NCI-H187 (cell line): ENCODE measurements at regions not wholly inside any gene's neighbourhood (a gene's known extent, or its start where the extent isn't known, plus 50 kb on each side); places are given as distances from the start of the nearest gene placed in this dataset.
"Not testable (repeated sequence)": the region's sequence is repeated elsewhere in the genome, so short reads cannot be mapped to it uniquely, and the experiment has no call there.

Experiments
- DNase-seq, 2 experiments: peaks; one replicate each; lab custom pipeline; 2025; lab: John Stamatoyannopoulos, UW

DNA sequence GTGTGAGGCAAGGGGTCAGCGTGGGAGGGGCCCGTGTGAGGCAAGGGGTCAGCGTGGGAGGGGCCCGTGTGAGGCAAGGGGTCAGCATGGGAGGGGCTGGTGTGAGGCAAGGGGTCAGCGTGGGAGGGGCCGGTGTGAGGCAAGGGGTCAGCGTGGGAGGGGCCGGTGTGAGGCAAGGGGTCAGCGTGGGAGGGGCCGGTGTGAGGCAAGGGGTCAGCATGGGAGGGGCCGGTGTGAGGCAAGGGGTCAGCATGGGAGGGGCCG lies 119.2 kb downstream of the SEPTIN14 start:
- DNase-seq = not testable (repeated sequence)

DNA sequence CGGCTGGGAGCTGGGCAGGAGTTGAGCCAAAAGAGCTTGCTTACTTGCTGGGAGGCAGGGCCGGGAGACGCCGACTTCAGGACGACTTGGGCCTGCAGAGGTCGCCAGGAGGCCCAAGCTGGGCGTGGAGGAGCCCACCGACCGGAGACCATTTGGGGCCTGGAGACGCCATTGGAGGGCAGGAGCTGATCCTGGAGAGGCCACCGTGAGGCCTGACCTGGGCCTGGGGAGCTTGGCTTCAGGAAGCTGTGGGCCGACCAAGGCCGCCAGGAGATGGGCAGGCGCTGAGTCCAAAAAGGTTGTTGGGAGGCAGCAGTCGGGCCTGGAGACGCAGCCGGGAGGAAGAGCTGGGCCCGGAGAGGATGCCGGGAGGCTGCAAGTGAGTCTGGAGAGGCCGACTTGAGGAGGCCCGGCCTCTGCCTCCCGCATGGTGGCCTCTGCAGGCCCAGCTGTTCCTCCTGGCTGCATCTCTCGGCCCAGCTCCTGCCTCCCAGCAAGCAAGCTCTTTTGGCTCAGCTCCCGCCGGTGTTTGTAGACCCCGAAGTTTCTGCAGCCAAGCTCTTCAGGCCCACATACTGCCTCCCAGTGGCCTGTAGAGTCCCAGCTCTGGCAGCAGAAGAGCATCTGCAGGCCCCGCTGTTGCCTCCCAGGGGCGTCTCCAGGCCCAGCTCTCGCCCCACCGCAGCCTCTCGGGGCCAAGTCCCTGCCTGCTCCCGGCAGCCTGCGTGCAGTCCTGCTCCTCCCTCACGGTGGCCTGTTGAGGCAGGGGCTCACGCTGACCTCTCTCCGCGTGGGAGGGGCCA lies 119.7 kb downstream of the SEPTIN14 start:
- DNase-seq = not testable (repeated sequence)

DNA sequence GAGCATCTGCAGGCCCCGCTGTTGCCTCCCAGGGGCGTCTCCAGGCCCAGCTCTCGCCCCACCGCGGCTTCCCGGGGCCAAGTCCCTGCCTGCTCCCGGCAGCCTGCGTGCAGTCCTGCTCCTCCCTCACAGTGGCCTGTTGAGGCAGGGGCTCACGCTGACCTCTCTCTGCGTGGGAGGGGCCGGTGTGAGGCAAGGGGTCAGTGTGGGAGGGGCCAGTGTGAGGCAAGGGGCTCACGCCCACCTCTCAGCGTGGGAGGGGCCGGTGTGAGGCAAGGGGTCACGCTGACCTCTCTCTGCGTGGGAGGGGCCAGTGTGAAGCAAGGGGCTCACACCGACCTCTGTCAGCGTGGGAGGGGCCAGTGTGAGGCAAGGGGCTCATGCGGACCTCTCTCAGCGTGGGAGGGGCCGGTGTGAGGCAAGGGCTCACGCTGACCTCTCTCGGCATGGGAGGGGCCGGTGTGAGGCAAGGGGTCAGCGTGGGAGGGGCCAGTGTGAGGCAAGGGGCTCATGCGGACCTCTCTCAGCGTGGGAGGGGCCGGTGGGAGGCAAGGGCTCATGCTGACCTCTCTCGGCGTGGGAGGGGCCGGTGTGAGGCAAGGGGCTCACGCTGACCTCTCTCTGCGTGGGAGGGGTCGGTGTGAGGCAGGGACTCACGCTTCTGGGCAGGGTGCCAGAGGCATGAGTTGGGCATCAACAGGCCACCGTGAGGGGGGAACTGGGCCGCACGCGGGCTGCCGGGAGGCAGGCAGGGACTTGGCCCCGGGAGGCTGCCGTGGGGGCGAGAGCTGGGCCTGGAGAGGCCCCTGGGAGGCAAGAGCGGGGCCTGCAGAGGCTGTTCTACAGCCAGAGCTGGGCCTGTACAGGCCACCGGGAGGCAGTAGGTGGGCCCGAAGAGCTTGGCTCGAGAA lies 120.6 kb downstream of the SEPTIN14 start:
- DNase-seq = not testable (repeated sequence)

DNA sequence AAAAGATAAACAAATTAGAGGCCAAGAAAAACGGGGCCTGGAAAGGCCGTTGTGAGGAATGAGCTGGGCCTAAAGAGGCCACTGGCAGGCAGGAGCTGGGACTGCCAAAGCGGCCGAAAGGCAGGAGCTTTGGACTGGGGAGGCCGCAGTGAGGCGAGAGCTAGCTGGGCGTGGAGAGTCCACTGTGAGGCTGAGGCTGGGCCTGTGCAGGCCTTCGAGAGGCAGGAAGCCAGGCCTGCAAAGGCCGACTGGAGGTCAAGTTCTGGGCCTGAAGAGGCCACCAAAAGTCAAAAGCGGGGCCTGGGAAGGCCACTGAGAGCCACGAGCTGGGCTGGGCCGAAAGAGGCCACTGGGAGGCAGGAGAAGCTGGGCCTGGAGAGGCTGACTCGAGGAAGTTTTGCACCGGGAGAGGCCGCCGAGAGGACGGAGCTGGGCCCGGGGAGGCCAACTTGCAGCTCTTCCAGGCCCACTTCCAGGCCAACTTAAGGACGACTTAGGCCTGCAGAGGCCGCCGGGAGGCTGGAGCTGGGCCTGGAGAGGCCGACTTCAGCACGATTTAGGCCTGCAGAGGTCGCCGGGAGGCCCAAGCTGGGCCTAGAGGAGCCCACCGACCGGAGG lies 121.8 kb downstream of the SEPTIN14 start:
- not testable (repeated sequence) for DNase-seq

DNA sequence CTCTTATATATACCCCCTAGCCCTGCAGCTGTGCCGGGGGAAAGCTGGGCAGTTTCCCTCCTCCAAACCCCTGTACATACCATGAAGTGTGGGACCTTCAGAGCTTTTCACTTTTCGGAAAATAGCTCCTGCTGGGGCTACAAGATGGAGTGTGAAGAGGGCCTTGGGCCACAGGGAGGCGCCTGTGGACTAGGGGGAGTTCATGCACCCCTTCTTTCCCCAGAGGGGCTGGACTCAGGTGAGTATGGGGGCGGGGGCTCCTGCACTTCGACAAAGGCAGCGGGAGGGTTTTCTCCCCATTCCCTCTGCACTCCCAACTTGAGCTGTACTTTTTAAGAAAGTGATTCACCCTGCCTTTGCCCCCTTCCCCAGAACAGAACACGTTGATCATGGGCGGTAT lies 122.5 kb downstream of the SEPTIN14 start:
- DNase-seq = not testable (repeated sequence)

DNA sequence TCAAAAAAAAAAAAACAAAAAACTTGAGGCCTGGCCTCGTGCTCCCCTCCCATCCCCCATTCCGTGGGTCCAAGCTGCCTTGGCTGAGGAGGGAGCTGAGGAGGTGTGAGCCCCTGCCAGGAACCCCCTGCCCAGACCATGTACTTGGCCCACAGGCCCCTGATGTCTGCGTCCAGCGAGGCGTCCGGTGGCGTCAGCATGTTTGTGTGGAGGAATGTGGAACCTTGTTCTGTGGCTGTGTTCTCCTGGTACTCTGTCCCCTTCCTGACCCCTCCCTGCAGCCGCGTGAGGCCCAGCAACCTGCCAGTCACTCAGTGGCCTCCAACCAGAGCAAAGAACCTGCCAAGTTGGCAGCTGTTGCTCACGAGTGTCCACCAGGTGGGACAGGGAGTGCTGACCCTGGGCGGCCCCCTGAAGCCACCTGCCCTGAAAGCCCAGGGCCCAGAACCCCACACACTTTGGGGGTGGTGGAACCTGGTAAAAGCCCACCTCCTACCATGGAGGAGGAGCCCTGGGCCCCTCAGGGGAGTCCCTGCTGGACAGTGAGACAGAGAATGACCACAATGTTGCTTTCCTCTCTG lies 125.8 kb downstream of the SEPTIN14 start:
- not testable (repeated sequence) for DNase-seq

DNA sequence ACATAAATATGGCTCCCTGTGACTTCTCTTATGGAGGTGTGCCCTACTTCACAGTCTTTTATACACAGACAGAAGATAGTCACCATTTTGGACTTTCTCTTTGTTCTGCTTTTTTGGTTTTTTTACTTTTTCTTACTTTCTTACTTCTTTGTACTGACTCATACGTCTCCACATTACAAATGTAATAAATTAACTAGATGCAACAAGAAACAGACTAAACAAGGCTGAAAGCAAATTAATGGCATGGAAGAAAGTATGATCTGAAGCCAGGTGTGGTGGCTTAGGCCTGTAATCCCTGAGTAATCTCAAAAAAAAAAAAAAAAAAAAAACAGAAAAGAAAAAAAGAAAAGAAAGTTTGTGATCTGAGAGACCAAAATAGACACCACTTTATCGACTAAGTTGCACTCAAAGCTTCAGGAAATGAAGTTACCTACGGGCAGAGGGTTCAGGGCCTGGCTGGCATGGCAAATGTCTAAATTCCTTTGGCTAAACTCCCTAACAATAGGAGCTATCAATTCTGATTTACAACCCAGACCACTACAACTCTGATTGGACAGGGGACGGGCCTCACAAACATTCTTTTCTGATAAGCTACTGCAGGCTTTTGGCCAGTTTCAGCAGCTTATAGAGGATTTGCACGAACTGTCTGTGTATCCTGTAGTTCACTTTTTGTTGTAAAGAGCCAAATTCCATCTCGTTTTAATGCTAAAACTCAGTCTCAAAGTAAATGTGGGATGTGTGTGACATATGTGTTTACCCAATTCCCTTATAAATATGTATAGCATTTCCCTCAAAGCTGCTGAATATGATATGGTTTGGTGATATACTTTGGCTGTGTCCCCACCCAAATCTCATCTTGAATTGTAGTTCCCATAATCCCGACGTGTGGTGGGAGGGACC lies 129.1 kb downstream of the SEPTIN14 start:
- DNase-seq = no peak

DNA sequence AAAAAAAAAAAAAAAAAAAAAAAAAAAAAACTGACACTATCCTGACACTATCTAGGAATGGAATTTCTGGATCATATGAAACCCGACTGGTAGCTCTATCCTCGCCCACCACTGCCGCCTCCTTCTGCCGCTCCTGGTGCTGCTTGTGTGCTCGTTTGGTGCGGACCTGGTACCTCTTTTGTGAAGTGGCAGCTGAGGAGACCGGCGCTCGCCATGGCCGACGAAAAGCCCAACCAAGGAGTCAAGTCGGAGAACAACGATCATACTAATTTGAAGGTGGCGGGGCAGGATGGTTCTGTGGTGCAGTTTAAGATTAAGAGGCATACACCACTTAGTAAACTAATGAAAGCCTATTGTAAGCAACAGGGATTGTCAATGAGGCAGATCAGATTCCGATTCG lies 130.6 kb downstream of the SEPTIN14 start:
- DNase-seq = no peak

DNA sequence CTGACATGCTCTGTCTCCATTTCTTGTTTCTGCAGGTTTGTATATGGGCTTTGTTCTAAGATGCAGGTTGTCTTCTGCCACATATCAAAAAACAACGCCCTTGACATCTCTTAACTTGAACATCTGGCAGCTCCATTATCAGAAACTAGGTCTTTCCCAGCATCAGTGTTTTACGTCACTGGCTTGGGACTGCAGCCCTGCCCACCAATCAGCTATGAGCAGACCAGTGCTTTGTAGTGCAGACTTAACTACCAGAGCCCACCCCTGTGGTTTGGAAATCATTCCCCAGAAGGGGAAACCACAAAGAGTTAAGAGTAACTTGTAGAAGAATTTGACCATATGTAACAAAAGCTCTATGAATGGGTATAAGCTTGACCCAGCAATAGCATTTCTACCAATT lies 132.4 kb downstream of the SEPTIN14 start:
- no peak for DNase-seq

DNA sequence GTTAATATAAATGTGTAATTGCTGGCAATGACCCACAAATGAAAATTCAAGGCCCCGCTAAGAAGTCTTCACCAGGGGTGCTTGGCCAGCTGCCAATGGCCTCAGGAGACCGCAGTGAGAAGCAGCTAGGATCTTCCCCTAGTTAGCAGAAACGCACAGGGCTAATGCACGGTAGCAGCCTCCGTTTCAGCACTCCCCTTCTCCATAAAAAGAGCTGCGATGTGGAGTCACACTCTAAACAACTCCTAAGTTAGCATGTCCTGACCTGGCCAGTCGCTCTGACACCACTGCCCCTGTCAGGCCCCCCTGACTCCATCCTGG lies 139.0 kb downstream of the SEPTIN14 start:
- no peak for DNase-seq

DNA sequence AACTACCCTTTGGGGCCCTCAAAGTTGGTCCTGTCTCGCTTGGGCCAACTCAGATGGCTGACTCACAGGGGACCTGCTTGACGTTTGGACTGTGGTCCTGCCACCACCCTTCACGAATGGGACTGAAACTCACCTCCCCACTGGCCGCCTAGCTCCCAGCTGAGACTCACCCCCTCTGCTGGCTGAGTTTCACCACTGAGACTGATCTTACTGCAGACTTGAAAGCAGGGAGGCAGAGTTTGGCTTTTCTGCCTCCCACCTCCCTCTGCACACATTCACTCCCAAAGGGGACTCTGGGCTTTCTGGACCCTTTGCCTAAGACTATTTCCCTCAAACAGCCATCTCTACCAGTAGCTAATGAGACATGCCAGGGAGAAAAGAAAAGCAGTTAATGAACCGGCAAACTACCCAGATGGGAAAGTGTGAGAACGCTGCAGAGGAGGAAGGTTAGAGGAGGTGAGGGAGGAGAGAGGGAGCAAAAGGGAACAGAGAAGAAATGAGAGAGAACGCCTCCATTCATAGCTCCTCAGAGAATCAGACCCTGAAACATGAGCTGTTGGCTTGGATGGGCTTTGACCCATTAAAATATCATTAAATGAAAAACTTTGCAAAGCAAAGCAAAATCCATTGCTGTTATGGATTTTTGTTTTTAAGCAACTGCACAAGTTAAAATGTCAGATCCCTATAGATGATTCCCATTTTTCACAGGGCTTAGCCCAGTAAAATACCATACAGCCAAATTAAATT lies 139.5 kb downstream of the SEPTIN14 start:
- DNase-seq = not testable (repeated sequence)

DNA sequence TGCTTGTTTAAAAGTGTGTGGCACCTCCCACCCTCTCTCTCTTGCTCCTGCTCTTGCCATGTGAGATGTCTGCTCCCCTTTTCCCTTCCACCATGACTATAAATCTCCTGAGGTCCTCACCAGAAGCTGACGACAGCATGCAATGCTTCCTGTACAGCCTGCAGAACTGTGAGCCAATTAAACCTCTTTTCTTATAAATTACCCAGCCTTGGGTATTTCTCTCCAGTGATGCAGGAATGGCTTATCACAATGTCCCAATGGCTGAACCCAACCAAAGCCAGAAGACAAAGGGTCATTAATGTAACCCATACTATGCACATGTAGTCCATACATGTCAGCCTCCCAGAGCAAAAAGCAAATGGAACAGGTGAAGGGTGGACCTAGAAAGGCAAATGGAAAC lies 141.5 kb downstream of the SEPTIN14 start:
- not testable (repeated sequence) for DNase-seq

DNA sequence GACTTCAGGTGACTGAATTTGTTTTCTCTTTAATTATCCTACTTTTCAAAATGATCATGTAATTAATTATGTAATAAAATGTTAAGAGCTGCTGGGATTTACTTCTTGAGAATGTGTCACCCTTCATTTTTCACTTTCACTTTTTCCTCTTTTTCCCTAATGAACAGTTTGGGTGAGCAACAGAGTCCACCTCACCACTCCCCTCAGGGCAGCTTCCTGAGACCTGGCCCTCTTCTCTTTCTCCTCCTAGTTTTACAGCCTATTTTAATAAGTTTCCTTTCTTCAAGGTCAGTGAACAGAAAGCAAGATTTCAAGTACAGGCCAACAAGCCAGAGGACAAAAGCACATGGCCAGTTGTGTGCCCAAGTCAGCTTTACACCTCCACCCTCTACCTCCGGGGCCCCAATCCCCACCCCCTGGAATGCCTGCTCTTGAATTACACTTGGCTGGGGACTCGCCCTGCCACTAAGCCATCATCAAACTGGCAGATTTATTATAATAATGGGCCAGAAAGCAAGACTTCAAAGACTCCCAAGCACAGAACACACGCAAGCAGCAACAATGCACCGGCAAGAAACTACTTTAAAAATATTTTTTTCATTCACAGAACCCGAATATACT lies 143.1 kb upstream of the VOPP1 start:
- DNase-seq = not testable (repeated sequence)

DNA sequence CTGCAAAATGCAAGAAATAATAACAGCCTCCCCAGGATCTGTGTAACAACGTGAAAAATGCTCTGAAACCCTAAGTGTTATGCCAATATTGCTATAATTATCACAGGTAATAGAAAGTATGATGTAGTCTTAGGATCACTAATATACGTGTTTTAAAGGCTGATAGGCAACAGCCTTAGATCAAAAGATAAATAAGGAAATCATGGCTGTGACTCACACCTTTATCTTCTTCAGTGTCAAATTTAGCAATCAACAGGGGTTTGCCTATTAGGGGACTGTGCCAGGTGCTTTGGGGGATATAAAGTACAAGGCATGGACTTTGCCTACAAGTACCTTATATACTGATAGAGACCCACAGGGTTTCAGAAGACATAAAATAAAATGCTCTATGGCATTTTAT lies 142.1 kb upstream of the VOPP1 start:
- DNase-seq = not testable (repeated sequence)

DNA sequence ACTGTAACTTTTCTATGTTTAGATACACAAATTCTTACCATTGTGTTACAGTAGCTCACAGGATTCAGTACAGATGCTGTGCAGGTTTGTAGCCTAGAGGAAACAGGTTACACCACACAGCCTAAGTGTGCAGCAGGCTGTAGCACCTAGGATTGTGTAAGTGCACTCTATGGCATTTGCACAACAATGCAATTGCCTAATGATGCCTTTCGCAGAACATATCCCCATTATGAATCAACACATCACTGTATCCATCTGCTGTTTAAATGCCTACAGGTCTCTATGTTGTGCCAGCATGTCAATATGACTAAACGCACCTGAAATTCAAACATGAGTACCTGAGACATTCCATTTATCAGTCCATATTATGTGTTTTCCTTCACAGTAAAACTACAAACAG lies 138.0 kb upstream of the VOPP1 start:
- not testable (repeated sequence) for DNase-seq

DNA sequence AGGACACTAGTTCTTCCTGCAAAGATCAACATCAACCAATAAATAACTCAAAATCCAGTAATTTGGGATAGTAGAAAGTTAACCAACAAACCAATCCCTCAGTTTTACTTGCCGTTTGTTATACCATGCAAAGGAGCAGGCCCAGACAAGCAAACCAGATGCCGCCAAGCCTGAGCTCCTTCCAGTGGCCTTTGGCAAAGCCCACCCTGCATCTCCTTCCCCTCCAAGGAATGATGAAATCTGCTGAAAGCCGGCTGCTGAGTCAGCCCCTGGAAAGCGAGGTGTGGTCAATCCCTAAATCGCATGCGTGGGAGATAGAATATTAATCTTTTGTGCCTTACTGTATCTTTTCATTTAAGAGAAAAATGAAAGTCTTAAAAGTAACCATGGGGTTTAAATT lies 135.7 kb upstream of the VOPP1 start:
- DNase-seq = not testable (repeated sequence)

DNA sequence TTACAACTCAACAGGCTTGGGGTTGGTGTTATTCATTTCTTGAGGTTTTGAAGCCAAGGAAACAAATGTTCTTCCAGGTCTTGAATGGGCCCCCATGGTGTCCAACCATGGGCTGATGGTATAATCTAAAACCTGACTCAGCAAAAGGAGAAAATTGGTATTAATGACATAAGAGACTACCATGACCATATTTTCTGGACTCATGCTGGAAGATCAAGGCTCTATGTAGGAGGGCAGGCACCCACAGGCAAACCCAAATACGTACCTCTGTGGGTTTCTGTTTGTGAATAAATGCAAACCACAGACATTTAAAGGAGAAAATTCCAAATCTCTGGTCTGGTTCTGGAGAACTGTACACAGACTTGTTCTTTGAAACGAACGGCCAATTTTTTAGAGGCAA lies 135.1 kb upstream of the VOPP1 start:
- not testable (repeated sequence) for DNase-seq

DNA sequence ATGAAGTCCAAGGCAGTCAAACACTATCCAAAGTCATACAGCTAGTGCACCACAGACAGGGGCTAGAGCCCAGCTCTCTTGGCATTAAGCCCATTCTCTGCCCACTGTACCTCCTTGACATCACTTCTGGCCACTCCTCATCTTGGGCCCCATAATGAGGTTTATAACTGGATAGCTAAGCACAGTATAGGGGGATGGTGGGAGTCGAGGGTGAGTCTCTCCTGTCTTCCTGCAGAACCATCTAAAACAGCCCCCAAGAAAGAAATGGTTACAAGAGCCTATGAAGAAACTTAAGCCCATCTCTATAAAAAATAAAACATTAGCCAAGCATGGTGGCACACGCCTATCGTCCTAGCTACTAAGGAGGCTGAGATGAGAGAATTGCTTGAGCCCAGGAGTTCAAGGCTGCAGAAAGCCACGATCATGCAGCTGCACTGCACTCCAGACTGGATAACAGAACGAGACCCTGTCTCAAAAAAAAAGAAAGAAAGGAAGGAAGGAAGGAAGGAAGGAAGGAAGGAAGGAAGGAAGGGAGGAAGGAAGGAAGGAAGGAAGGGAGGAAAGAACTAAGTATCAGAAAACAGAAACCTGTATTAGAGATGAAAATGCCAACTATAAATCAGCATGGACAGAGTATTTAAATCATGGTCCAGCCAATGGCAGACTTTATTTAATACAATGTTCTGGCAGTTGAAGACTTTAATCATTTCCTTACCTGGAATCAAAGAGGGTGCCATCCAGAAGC lies 134.3 kb upstream of the VOPP1 start:
- DNase-seq = not testable (repeated sequence)

DNA sequence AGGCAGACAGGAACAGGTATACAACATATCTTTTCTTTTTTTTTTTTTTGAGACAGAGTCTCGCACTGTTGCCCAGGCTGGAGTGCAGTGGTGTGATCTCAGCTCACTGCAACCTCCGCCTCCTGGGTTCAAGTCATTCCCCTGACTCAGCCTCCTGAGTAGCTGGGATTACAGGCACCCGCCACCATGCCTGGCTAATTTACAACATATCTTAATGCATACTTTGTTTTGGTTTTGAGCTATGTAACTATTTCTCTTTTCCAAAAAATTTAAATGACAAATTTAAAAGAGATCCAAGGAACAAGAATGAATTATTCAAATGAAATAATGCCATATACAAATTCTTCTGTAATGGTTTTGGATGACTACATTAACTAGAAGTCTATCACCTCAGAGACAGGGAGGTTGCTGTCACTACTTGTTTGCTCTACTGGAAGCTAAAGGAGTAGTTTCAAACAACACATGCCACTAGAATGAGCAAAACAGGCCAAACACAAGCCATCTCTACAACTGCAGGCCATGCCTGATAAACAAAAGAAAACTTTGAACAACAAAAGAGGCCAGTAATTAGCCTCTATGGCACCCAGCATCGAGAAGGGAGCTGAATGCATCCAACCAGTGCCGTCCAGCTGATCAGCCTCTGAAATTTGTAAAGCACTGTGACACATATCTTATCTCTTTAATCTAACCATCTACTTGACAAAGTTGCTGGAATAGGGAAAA lies 133.6 kb upstream of the VOPP1 start:
- DNase-seq = not testable (repeated sequence)
